ENCODE measurements at regions not wholly inside any gene's neighbourhood (a gene's known extent, or its start where the extent isn't known, plus 50 kb on each side); places are given as distances from the start of the nearest gene placed in this dataset.

GRCh38 chr7:42689626-42690025 is 222.2 kb downstream of the C7orf25 start:
- Histone ChIP-seq H3K27ac (ENCODE audit: extremely low read depth, low read depth, low read length) (no peak overlapping the region), H3K4me2 (ENCODE audit: insufficient read depth, low read length) (no peak overlapping the region), H3K27me3 (ENCODE audit: control insufficient read depth in 2 of 2, insufficient read depth in 2 of 2, low read length in 2 of 2) (peaks cover 0 to 10% of the 10 kb centered on the region in 2 experiments; a peak in 3 of 5 replicates), H2AFZ (ENCODE audit: low read depth, low read length) (no peak overlapping the region), H3K9me3 (replicated peaks; ENCODE audit: control insufficient read depth, insufficient read depth, low read depth, low read length) (no peaks in the 10 kb centered on the region), H3K4me1 (replicated peaks in 1 of 2; ENCODE audit: control insufficient read depth in 2 of 2, insufficient read depth in 2 of 2, low read length in 2 of 2) (no peaks in the 10 kb centered on the region), H4K20me1 (replicated peaks; ENCODE audit: control insufficient read depth, insufficient read depth, low read length) (no peaks in the 10 kb centered on the region), H3K4me3 (no peak overlapping the region), H3K9me1 (ENCODE audit: control insufficient read depth, insufficient read depth, low read length) (no peaks in the 10 kb centered on the region), H3K9ac (ENCODE audit: insufficient read depth in 1 of 2, low read depth in 2 of 2, low read length in 2 of 2) (no peak overlapping the region), H3K79me2 (ENCODE audit: control insufficient read depth, insufficient read depth, low read length) (no peaks in the 10 kb centered on the region), H3K36me3 (ENCODE audit: control insufficient read depth, insufficient read depth, low read length) (no peaks in the 10 kb centered on the region)
- ChIA-PET POLR2A (interaction anchor here (0.6 to 0.9 kb wide), 2 partner anchors 17 to 70 kb away, joined by 3 read pairs; no protein-coding TSS in a partner anchor), CTCF (ENCODE audit: low intra/inter-chr PET ratio) (no interaction called here)
- ATAC-seq, result no peak
- no peak for DNase-seq (ENCODE audit: extremely low read depth in 1 of 4, low spot score in 3 of 4)
- FAIRE-seq, result no peak
- BruUV-seq (replicated peaks), result no TSS peak
- TF ChIP-seq MYC (IDR thresholded peaks at IDR 0.05; ENCODE audit: low read depth, low read length) (no peak), MYC (CRISPR knock-in tag; IDR thresholded peaks at IDR 0.05; ENCODE audit: borderline replicate concordance, low read depth) (no peak), RBBP5 (IDR thresholded peaks at IDR 0.05; ENCODE audit: borderline replicate concordance, insufficient read depth, low read length, poor library complexity, severe bottlenecking) (no peak), OTX1 (CRISPR knock-in tag; IDR thresholded peaks at IDR 0.05) (no peak), POLR3G (IDR thresholded peaks at IDR 0.05; ENCODE audit: extremely low read depth, insufficient read length, insufficient replicate concordance) (no peak), HMBOX1 (IDR thresholded peaks at IDR 0.05) (no peak), POLR2B (IDR thresholded peaks at IDR 0.05; ENCODE audit: low read depth, partially characterized antibody) (no peak)
- intact Hi-C loops (cut with micrococcal nuclease), result loop anchor here (2.0 kb wide), 1 partner anchor 749 kb away; no protein-coding TSS in a partner anchor
- in situ Hi-C loops (cut with MboI), result no loop called here
- WGBS (ENCODE audit: insufficient coverage, low coverage, missing lambda C conversion rate), result 0% methylated on average over 1 of the region's 1 CpG

All from K562 (cell line).